HepG2 (cell line): ENCODE measurements at regions not wholly inside any gene's neighbourhood (a gene's known extent, or its start where the extent isn't known, plus 50 kb on each side); places are given as distances from the start of the nearest gene placed in this dataset.

Experiments used
- CENPX ChIP-seq: sonication (generic); formaldehyde crosslinking; IDR thresholded peaks from 2 replicates; pipeline ENCODE4 v1.9.0; 2021; ENCODE audit warnings: mild to moderate bottlenecking, missing genetic modification reagents, moderate library complexity
- LCORL ChIP-seq, 2 experiments: fragments of 450-650 bp in 1 of 2; sonication (generic) in 1 of 2; formaldehyde crosslinking in 1 of 2; IDR thresholded peaks; 2 replicates each; pipeline versions ENCODE4 v1.5.0 to v1.6.1; 2017 to 2020; ENCODE audit warnings: antibody characterized with exemption in 1 of 2, missing genetic modification reagents in 1 of 2
- MAFG ChIP-seq: sonication (generic); formaldehyde crosslinking; IDR thresholded peaks from 2 replicates; pipeline ENCODE4 v1.5.1; 2020; ENCODE audit warnings: mild to moderate bottlenecking, missing genetic modification reagents
- MEIS2 ChIP-seq: sonication (generic); formaldehyde crosslinking; IDR thresholded peaks from 2 replicates; pipeline ENCODE4 v1.9.0; 2021; ENCODE audit warnings: mild to moderate bottlenecking, missing genetic modification reagents
- NFAT5 ChIP-seq: sonication (generic); formaldehyde crosslinking; IDR thresholded peaks from 2 replicates; pipeline ENCODE4 v1.4.0; 2020; ENCODE audit warnings: missing genetic modification reagents
- NFE2L1 ChIP-seq: sonication (generic); formaldehyde crosslinking; IDR thresholded peaks from 2 replicates; pipeline ENCODE4 v1.4.0; 2020; ENCODE audit warnings: missing genetic modification reagents, mild to moderate bottlenecking, borderline replicate concordance
- NR1H2 ChIP-seq: sonication (generic); formaldehyde crosslinking; IDR thresholded peaks from 2 replicates; pipeline ENCODE4 v1.8.1; 2022; ENCODE audit warnings: low read depth, missing genetic modification reagents, borderline replicate concordance
- PAXIP1 ChIP-seq: sonication (generic); formaldehyde crosslinking; conservative IDR thresholded peaks from 2 replicates; pipeline ENCODE4 v1.4.0; 2020; ENCODE audit warnings: mild to moderate bottlenecking, missing genetic modification reagents, moderate library complexity
- PPARG ChIP-seq: conservative IDR thresholded peaks from 2 replicates; pipeline ENCODE4 v1.6.1; 2016; ENCODE audit warnings: missing biosample characterization, missing genetic modification reagents
- SIX1 ChIP-seq: sonication (generic); formaldehyde crosslinking; IDR thresholded peaks from 2 replicates; pipeline ENCODE4 v1.4.0; 2020; ENCODE audit warnings: missing genetic modification reagents, borderline replicate concordance
- ZBTB37 ChIP-seq: sonication (generic); formaldehyde crosslinking; IDR thresholded peaks from 2 replicates; pipeline ENCODE4 v1.4.0; 2020; ENCODE audit warnings: mild to moderate bottlenecking, missing genetic modification reagents
- ZBTB4 ChIP-seq: sonication (generic); formaldehyde crosslinking; IDR thresholded peaks from 2 replicates; pipeline ENCODE4 v1.4.0; 2020; ENCODE audit warnings: missing genetic modification reagents, mild to moderate bottlenecking, borderline replicate concordance
- ZFX ChIP-seq: sonication (generic); formaldehyde crosslinking; IDR thresholded peaks from 2 replicates; pipeline ENCODE4 v1.4.0; 2020; ENCODE audit warnings: mild to moderate bottlenecking, low read depth, missing genetic modification reagents, moderate library complexity
- ZNF17 ChIP-seq: sonication (generic); formaldehyde crosslinking; IDR thresholded peaks from 2 replicates; pipeline ENCODE4 v1.5.0; 2020; ENCODE audit warnings: mild to moderate bottlenecking, missing genetic modification reagents

GRCh38 chr4:92012899-92013867 is 290.6 kb upstream of the GRID2 start (continued):
- TF ChIP-seq NFAT5 (CRISPR knock-in tag) (no peak), PAXIP1 (CRISPR knock-in tag) (peak; percentile 66), PPARG (CRISPR knock-in tag) (peak; percentile 96), ZFX (CRISPR knock-in tag) (no peak), ZBTB4 (no peak), LCORL (IDR thresholded peaks at IDR 0.05) (no peak), LCORL (CRISPR knock-in tag; IDR thresholded peaks at IDR 0.05) (no peak), MEIS2 (CRISPR knock-in tag) (no peak), NR1H2 (no peak), SIX1 (CRISPR knock-in tag) (no peak), MAFG (CRISPR knock-in tag) (no peak), NFE2L1 (CRISPR knock-in tag) (no peak), ZNF17 (CRISPR knock-in tag) (no peak), CENPX (CRISPR knock-in tag) (no peak), ZBTB37 (no peak)
